Esophagus squamous epithelium (tissue), 4 donors: ENCODE measurements at regions not wholly inside any gene's neighbourhood (a gene's known extent, or its start where the extent isn't known, plus 50 kb on each side); places are given as distances from the start of the nearest gene placed in this dataset.

Experiments
- POLR2A ChIP-seq, 4 donors: fragments of 450-650 bp; IDR thresholded peaks; one replicate each; pipeline ENCODE4 v1.6.1; 2017; ENCODE audit warnings: antibody characterized with exemption in 4 of 4, mild to moderate bottlenecking in 4 of 4, moderate library complexity in 3 of 4
- TF ChIP-seq, protein P1 (sequence below), 6 experiments: fragments of 450-650 bp in 4 of 6; fragments of 200-600 bp in 2 of 6; sonication (generic) in 2 of 6; IDR thresholded peaks; one replicate each; pipeline ENCODE4 v1.5.1; 2016 to 2019; ENCODE audit warnings: antibody characterized with exemption in 6 of 6, mild to moderate bottlenecking in 4 of 6, moderate library complexity in 4 of 6

DNA sequence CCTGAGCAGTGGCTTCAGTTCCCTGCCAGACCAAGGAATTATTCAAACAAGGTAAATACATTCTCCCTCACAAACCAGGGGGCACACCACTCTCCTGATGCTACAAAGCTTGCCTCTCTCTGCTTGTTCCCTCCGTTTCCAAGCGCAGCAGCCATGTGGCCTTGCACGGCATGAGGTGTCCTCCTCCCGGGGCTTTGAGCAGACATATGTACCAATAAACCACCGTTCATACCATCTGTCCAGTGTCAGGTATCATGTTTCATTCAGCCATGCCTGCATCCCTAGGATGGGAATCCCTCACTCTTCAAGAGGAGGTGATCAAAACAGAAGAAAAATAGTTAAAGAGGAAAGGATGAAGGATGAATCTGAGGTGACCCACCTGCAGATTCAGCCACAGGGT, 282.7 kb downstream of the ENC1 start:
- TF ChIP-seq, protein P1, sequence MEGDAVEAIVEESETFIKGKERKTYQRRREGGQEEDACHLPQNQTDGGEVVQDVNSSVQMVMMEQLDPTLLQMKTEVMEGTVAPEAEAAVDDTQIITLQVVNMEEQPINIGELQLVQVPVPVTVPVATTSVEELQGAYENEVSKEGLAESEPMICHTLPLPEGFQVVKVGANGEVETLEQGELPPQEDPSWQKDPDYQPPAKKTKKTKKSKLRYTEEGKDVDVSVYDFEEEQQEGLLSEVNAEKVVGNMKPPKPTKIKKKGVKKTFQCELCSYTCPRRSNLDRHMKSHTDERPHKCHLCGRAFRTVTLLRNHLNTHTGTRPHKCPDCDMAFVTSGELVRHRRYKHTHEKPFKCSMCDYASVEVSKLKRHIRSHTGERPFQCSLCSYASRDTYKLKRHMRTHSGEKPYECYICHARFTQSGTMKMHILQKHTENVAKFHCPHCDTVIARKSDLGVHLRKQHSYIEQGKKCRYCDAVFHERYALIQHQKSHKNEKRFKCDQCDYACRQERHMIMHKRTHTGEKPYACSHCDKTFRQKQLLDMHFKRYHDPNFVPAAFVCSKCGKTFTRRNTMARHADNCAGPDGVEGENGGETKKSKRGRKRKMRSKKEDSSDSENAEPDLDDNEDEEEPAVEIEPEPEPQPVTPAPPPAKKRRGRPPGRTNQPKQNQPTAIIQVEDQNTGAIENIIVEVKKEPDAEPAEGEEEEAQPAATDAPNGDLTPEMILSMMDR (IDR thresholded peaks at IDR 0.05), result no peak
- no peak for TF ChIP-seq POLR2A (IDR thresholded peaks at IDR 0.05)
